22Rv1 (cell line): ENCODE measurements at regions not wholly inside any gene's neighbourhood (a gene's known extent, or its start where the extent isn't known, plus 50 kb on each side); places are given as distances from the start of the nearest gene placed in this dataset.

Source experiments
- H3K27ac ChIP-seq: fragments of 450-650 bp; 2 replicates; pipeline ENCODE4 v1.5.1; 2017
- ZFX ChIP-seq: fragments of 450-650 bp; IDR thresholded peaks from 2 replicates; pipeline ENCODE4 v1.6.1; 2017; ENCODE audit warnings: antibody characterized with exemption, borderline replicate concordance
- TF ChIP-seq, protein P1 (sequence below): fragments of 450-650 bp; IDR thresholded peaks from 2 replicates; pipeline ENCODE4 v1.5.1; 2017; ENCODE audit warnings: mild to moderate bottlenecking

DNA sequence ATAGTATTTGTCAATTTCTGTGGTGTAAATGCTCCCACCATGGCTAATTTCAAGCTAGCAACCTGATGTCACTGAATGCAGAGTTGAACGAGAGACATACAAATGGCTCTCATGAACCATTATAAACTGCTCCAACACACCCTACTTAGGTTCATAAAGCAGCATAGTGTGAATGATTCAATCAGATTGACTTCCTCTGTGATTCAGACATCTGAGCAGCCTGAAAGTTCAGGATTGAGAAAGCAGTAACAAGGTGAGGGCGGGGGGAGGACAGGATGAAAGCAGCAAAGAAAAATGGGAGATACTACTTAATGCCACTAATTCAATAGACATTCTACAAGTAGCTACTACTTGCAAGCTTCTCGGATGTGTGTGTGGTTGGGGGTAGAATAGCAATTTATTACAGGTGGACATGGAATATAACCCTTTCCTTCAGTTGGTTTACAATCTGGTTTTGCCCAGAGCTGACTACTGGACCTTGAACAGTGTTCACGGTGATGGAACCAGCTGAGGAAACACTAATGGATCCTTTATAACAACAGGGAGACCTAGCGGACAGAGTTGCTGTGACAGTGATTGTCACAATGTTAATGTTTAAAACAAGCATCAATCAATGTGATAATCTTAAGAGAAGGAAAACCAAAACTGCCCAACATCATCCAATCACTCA lies 52.5 kb upstream of the PELI2 start:
- H3K27ac ChIP-seq: no peak overlapping the region
- TF ChIP-seq, protein P1, sequence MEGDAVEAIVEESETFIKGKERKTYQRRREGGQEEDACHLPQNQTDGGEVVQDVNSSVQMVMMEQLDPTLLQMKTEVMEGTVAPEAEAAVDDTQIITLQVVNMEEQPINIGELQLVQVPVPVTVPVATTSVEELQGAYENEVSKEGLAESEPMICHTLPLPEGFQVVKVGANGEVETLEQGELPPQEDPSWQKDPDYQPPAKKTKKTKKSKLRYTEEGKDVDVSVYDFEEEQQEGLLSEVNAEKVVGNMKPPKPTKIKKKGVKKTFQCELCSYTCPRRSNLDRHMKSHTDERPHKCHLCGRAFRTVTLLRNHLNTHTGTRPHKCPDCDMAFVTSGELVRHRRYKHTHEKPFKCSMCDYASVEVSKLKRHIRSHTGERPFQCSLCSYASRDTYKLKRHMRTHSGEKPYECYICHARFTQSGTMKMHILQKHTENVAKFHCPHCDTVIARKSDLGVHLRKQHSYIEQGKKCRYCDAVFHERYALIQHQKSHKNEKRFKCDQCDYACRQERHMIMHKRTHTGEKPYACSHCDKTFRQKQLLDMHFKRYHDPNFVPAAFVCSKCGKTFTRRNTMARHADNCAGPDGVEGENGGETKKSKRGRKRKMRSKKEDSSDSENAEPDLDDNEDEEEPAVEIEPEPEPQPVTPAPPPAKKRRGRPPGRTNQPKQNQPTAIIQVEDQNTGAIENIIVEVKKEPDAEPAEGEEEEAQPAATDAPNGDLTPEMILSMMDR: no peak
- TF ChIP-seq ZFX: no peak
